CD14-positive monocyte (primary cell): ENCODE measurements at regions not wholly inside any gene's neighbourhood (a gene's known extent, or its start where the extent isn't known, plus 50 kb on each side); places are given as distances from the start of the nearest gene placed in this dataset.

Experiments
- DNase-seq, 3 donors: peaks; one replicate each; pipeline ENCODE4 v3.0.0-alpha.2; 2011 to 2022
- H2AFZ ChIP-seq: 2 replicates; pipeline ENCODE4 v1.6.0; 2012; ENCODE audit warnings: mild to moderate bottlenecking, low read depth, low read length, inconsistent platforms; ENCODE audit not compliant: insufficient read depth, poor library complexity, severe bottlenecking
- H3K27ac ChIP-seq, 2 donors: 1 replicate in 1 of 2; 2 replicates in 1 of 2; pipeline ENCODE4 v1.5.1; 2012 to 2013; ENCODE audit warnings: low read length in 2 of 2, control low read depth in 1 of 2, inconsistent platforms in 1 of 2, low read depth in 1 of 2, mild to moderate bottlenecking in 1 of 2
- H3K27me3 ChIP-seq, 2 donors: one replicate each; pipeline versions ENCODE4 v1.6.0 to v1.6.1; 2011 to 2013; ENCODE audit warnings: low read length in 2 of 2; ENCODE audit not compliant: control insufficient read depth in 2 of 2, insufficient read depth in 2 of 2
- H3K36me3 ChIP-seq, 2 donors: replicated peaks in 1 of 2; 1 replicate in 1 of 2; 2 replicates in 1 of 2; pipeline versions ENCODE4 v1.5.1 to v1.6.1; 2012 to 2013; ENCODE audit warnings: low read length in 2 of 2, control low read depth in 1 of 2, inconsistent platforms in 1 of 2, mild to moderate bottlenecking in 1 of 2; ENCODE audit not compliant: insufficient read depth in 2 of 2, control insufficient read depth in 1 of 2
- H3K4me1 ChIP-seq, 2 donors: 1 replicate in 1 of 2; 2 replicates in 1 of 2; pipeline versions ENCODE4 v1.5.1 to v1.6.1; 2012 to 2013; ENCODE audit warnings: low read length in 2 of 2, control low read depth in 1 of 2, inconsistent platforms in 1 of 2, mild to moderate bottlenecking in 1 of 2, moderate library complexity in 1 of 2; ENCODE audit not compliant: insufficient read depth in 2 of 2, control insufficient read depth in 1 of 2
- H3K4me2 ChIP-seq: replicated peaks from 2 replicates; pipeline ENCODE3; 2012; ENCODE audit warnings: low read length, moderate library complexity, mild to moderate bottlenecking; ENCODE audit not compliant: poor library complexity, severe bottlenecking; ENCODE audit errors: extremely low read depth
- H3K4me3 ChIP-seq, 3 experiments: fragments of 200-600 bp in 1 of 3; sonication (generic) in 1 of 3; replicated peaks in 1 of 3; 1 replicate in 2 of 3; 2 replicates in 1 of 3; pipeline ENCODE4 v1.5.1; 2011 to 2013; ENCODE audit warnings: low read length in 3 of 3, mild to moderate bottlenecking in 3 of 3, control low read depth in 2 of 3, low read depth in 2 of 3, inconsistent platforms in 1 of 3, moderate library complexity in 1 of 3
- H3K79me2 ChIP-seq: 2 replicates; pipeline ENCODE4 v1.6.0; 2012; ENCODE audit warnings: mild to moderate bottlenecking, control low read depth, inconsistent platforms, low read length, moderate library complexity; ENCODE audit not compliant: insufficient read depth
- H3K9ac ChIP-seq: 2 replicates; pipeline ENCODE4 v1.6.0; 2017; ENCODE audit warnings: low read length, mild to moderate bottlenecking; ENCODE audit not compliant: insufficient read depth, poor library complexity, severe bottlenecking
- H3K9me3 ChIP-seq, 2 donors: replicated peaks in 1 of 2; 1 replicate in 1 of 2; 2 replicates in 1 of 2; pipeline versions ENCODE4 v1.5.1 to v1.6.1; 2012 to 2013; ENCODE audit warnings: low read length in 2 of 2, control low read depth in 1 of 2; ENCODE audit not compliant: control insufficient read depth in 1 of 2, insufficient read depth in 1 of 2
- H4K20me1 ChIP-seq: 2 replicates; pipeline ENCODE4 v1.6.0; 2012; ENCODE audit warnings: mild to moderate bottlenecking, low read length, control low read depth, moderate library complexity; ENCODE audit not compliant: insufficient read depth
- H3K27ac Mint-ChIP-seq, 7 donors: one replicate each; pipeline ENCODE4 v1.8.0; 2020; ENCODE audit warnings: mild to moderate bottlenecking in 7 of 7, mixed read lengths in 7 of 7, moderate library complexity in 6 of 7, inconsistent platforms in 2 of 7
- H3K27me3 Mint-ChIP-seq, 3 donors: one replicate each; pipeline ENCODE4 v1.8.0; 2021 to 2022; ENCODE audit warnings: low read depth in 3 of 3, mild to moderate bottlenecking in 3 of 3, mixed read lengths in 3 of 3, moderate library complexity in 3 of 3, inconsistent platforms in 1 of 3
- H3K36me3 Mint-ChIP-seq, 2 donors: one replicate each; pipeline ENCODE4 v1.8.0; 2020; ENCODE audit warnings: mixed read lengths in 2 of 2, inconsistent platforms in 1 of 2, mild to moderate bottlenecking in 1 of 2
- H3K4me1 Mint-ChIP-seq: one replicate; pipeline ENCODE4 v1.8.0; 2020; ENCODE audit warnings: mild to moderate bottlenecking, mixed read lengths
- H3K4me3 Mint-ChIP-seq, 2 donors: one replicate each; pipeline ENCODE4 v1.8.0; 2020; ENCODE audit warnings: mild to moderate bottlenecking in 2 of 2, mixed read lengths in 2 of 2, moderate library complexity in 1 of 2
- H3K9me3 Mint-ChIP-seq, 7 donors: one replicate each; pipeline ENCODE4 v1.8.0; 2020 to 2022; ENCODE audit warnings: mixed read lengths in 7 of 7, mild to moderate bottlenecking in 6 of 7, moderate library complexity in 6 of 7, inconsistent platforms in 2 of 7
- CTCF ChIP-seq: fragments of 200-600 bp; IDR thresholded peaks from one replicate; pipeline ENCODE4 v1.8.0; 2022; ENCODE audit warnings: antibody characterized with exemption, mild to moderate bottlenecking
- WGBS: methylation state at CpG from one replicate; pipeline ENCODE4 v1.1.5; 2013; ENCODE audit warnings: missing lambda C conversion rate; ENCODE audit not compliant: insufficient coverage; 5-methylcytosine and 5-hydroxymethylcytosine counted together
- intact Hi-C, 2 donors: fragments of 100-400 bp; cut with micrococcal nuclease; formaldehyde crosslinking; loops; one replicate each; pipeline versions ENCODE4 v1.15.0 to v1.15.1; 2023

GRCh38 chr15:70429056-70429722 is 331.5 kb upstream of the TLE3 start:
- Histone ChIP-seq H3K27me3 (no peaks in the 10 kb centered on the region), H3K4me3 (no peak overlapping the region)

GRCh38 chr15:70428211-70428822 is 330.6 kb upstream of the TLE3 start:
- Histone ChIP-seq H3K4me3 (no peak overlapping the region), H3K4me2 (no peak overlapping the region), H3K9ac (no peak overlapping the region), H2AFZ (no peak overlapping the region), H3K36me3 (no peaks in the 10 kb centered on the region), H3K27me3 (no peaks in the 10 kb centered on the region), H3K9me3 (peaks cover 0 to 5% of the 10 kb centered on the region in 2 donors), H3K4me1 (peaks cover 24 to 40% of the 10 kb centered on the region in 2 donors), H3K27ac (no peak overlapping the region), H3K79me2 (no peaks in the 10 kb centered on the region), H4K20me1 (no peaks in the 10 kb centered on the region)
- no peak for DNase-seq
- Mint-ChIP-seq H3K27ac (no peak overlapping the region), H3K4me1 (peaks cover 35% of the 10 kb centered on the region), H3K36me3 (peaks cover 3 to 7% of the 10 kb centered on the region in 2 donors), H3K27me3 (no peaks in the 10 kb centered on the region), H3K4me3 (no peak overlapping the region), H3K9me3 (peaks cover 4 to 21% (median 10%) of the 10 kb centered on the region in 7 donors)
- WGBS, result 100% methylated on average over 1 of the region's 3 CpGs
- intact Hi-C loops, result no loop called here
- no peak for TF ChIP-seq CTCF

More at GRCh38 chr15:70429056-70429722, 331.5 kb upstream of the TLE3 start:
- Mint-ChIP-seq H3K9me3 (peaks cover 4 to 24% (median 10%) of the 10 kb centered on the region in 7 donors), H3K27ac (peak overlapping the region in 1 of 7 donors; percentile 4), H3K4me1 (peaks cover 37% of the 10 kb centered on the region), H3K36me3 (peaks cover 3 to 7% of the 10 kb centered on the region in 2 donors), H3K27me3 (no peaks in the 10 kb centered on the region), H3K4me3 (no peak overlapping the region)
- 100% methylated on average over 2 of the region's 5 CpGs for WGBS
- intact Hi-C loops, result no loop called here
- Histone ChIP-seq H3K36me3 (no peaks in the 10 kb centered on the region), H3K27ac (no peak overlapping the region), H3K9ac (no peak overlapping the region), H4K20me1 (no peaks in the 10 kb centered on the region), H3K4me1 (peaks cover 24 to 40% of the 10 kb centered on the region in 2 donors), H2AFZ (no peak overlapping the region), H3K79me2 (no peaks in the 10 kb centered on the region), H3K9me3 (peaks cover 0 to 5% of the 10 kb centered on the region in 2 donors), H3K4me2 (no peak overlapping the region)
- no peak for DNase-seq
- no peak for TF ChIP-seq CTCF
